ENCODE measurements at regions not wholly inside any gene's neighbourhood (a gene's known extent, or its start where the extent isn't known, plus 50 kb on each side); places are given as distances from the start of the nearest gene placed in this dataset.

DNA sequence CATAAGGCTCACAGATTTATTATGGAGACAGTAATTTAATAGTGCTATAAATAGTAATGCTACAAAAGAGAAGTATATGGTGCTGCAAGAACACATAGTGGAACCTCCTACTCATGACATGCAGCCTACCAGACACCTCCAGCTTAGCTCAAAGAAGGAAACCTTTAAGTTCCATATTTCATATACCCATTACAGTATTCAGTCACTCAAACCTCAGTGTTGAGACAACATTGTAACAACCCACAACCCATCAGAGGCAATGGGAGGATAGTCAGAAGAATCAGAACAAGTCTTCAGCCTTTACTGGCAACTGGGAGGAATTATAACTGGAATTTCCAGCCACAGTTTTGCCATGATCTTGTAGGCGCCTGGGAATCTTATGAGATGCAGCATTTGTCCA, 186.3 kb upstream of the VSTM2A start:
- H3K4me3 ChIP-seq = no peak overlapping the region
- DNase-seq = no peak
- H3K27me3 ChIP-seq (replicated peaks in 1 of 7) = no peaks in the 10 kb centered on the region
- peaks cover 0 to 37% (median 8%) of the 10 kb centered on the region in 8 donors for H3K9me3 ChIP-seq
- TF ChIP-seq POLR2A (IDR thresholded peaks at IDR 0.05) (no peak), POLR2AphosphoS5 (IDR thresholded peaks at IDR 0.05) (no peak)
- TF ChIP-seq, protein P1, sequence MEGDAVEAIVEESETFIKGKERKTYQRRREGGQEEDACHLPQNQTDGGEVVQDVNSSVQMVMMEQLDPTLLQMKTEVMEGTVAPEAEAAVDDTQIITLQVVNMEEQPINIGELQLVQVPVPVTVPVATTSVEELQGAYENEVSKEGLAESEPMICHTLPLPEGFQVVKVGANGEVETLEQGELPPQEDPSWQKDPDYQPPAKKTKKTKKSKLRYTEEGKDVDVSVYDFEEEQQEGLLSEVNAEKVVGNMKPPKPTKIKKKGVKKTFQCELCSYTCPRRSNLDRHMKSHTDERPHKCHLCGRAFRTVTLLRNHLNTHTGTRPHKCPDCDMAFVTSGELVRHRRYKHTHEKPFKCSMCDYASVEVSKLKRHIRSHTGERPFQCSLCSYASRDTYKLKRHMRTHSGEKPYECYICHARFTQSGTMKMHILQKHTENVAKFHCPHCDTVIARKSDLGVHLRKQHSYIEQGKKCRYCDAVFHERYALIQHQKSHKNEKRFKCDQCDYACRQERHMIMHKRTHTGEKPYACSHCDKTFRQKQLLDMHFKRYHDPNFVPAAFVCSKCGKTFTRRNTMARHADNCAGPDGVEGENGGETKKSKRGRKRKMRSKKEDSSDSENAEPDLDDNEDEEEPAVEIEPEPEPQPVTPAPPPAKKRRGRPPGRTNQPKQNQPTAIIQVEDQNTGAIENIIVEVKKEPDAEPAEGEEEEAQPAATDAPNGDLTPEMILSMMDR (IDR thresholded peaks at IDR 0.05 in 8 of 11, conservative IDR thresholded peaks at IDR 0.05 in 3 of 11) = no peak
- no peaks in the 10 kb centered on the region for H3K4me1 ChIP-seq
- 54 to 76% (median 71%) methylated on average over 1 of the region's 1 CpG for WGBS, 5 donors
- no peak overlapping the region for H3K27ac ChIP-seq
- H3K36me3 ChIP-seq = no peaks in the 10 kb centered on the region
- intact Hi-C loops (cut with DNase I; ENCODE audit: low total_unique reads) = no loop called here

DNA sequence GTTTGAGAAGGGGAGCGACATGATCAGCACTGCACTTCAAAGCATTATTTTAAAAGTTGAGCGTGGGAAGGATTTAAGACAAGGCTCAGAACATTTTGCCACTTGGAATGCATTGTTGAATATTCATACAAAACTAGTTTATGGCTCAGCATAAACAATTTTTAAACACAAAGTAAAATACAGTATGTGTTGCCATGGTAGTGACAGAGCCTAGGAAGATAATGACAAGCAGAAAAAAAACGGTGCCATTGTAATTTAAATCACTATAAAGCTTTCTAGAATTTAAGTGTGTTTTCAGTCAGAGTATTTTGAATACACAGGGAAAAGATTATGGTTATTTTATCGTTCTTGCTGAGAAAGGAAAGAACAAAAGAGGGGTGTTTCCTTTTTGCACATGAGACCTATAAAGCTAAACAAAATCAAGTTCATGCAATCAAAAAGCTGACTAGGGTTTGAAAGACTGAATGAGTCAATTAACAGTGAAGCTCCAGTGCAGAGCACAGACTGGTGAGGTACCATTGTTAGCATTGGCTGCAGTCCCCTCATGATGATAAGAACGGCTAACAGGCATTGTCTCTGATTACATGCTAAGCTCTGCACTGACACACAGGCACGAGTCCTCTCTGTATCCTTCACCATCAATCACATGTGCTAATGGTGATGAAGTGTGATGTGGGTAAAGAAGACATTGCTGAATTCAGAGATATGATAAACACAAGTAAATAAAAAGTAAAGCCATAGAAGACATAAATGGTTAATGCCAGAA, 181.9 kb upstream of the VSTM2A start:
- no peaks in the 10 kb centered on the region for H3K4me1 ChIP-seq
- H3K27me3 ChIP-seq (replicated peaks in 1 of 7) = no peaks in the 10 kb centered on the region
- H3K36me3 ChIP-seq = no peaks in the 10 kb centered on the region
- no peak overlapping the region for H3K4me3 ChIP-seq
- TF ChIP-seq POLR2AphosphoS5 (IDR thresholded peaks at IDR 0.05) = no peak
- no peak for TF ChIP-seq POLR2A (IDR thresholded peaks at IDR 0.05)
- TF ChIP-seq, protein P1 (IDR thresholded peaks at IDR 0.05 in 8 of 11, conservative IDR thresholded peaks at IDR 0.05 in 3 of 11) = no peak
- no peak for DNase-seq
- peaks cover 0 to 37% (median 10%) of the 10 kb centered on the region in 8 donors for H3K9me3 ChIP-seq
- no peak overlapping the region for H3K27ac ChIP-seq
- intact Hi-C loops (cut with DNase I; ENCODE audit: low total_unique reads) = no loop called here
- 61 to 75% (median 74%) methylated on average over 6 of the region's 6 CpGs for WGBS, 5 donors

DNA sequence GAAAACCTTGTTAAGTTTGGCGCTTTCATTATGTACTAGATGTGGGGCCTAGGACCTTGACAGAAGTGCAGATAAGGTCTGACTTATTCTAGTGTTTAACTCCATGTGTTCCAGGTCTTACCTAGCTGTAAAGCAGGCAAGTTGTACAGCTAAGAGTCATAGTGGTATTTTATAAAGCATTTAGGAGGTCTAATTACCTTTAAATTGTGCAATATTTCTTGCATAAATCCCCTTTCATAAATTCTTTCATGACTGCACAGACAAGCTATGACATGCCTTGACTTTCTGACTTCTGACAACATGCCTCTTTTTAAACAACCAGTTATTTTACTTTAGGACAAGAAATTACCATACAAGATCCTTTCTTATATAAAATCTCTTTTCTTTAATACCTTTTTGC, 151.6 kb upstream of the VSTM2A start:
- intact Hi-C loops (cut with DNase I; ENCODE audit: low total_unique reads) = no loop called here
- Histone ChIP-seq H3K4me3 (no peak overlapping the region), H3K9me3 (peaks cover 0 to 21% (median 17%) of the 10 kb centered on the region in 8 donors), H3K27me3 (replicated peaks in 1 of 7) (no peaks in the 10 kb centered on the region), H3K4me1 (no peaks in the 10 kb centered on the region), H3K27ac (no peak overlapping the region), H3K36me3 (no peaks in the 10 kb centered on the region)
- 86 to 94% (median 91%) methylated on average over 1 of the region's 1 CpG for WGBS, 5 donors
- DNase-seq = no peak
- TF ChIP-seq POLR2A (IDR thresholded peaks at IDR 0.05) = no peak
- no peak for TF ChIP-seq POLR2AphosphoS5 (IDR thresholded peaks at IDR 0.05)
- TF ChIP-seq, protein P1 (IDR thresholded peaks at IDR 0.05 in 8 of 11, conservative IDR thresholded peaks at IDR 0.05 in 3 of 11) = no peak

DNA sequence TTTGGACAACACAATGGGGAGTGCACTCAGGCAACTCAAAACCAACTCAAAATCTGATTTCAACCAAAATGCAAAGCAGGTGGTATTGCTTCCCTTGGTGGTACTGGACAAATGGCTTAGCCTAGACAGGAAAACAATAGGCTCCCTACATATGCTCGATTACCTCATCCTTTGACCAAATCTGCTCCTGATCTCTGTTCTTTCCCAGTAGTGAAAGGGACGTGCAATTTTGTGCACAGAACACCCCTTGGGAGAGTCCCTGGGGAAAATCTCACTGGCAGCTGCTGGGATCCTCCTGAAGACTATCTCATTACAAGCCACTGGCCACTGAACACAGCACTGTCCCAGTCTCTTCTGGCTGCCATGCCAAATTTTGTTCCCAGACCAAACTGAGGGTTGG, 149.2 kb upstream of the VSTM2A start:
- H3K4me1 ChIP-seq = no peaks in the 10 kb centered on the region

More for the DNA sequence above, 149.2 kb upstream of the VSTM2A start:
- intact Hi-C loops (cut with DNase I; ENCODE audit: low total_unique reads) = no loop called here
- H3K4me3 ChIP-seq = no peak overlapping the region
- 61 to 77% (median 70%) methylated on average over 2 of the region's 2 CpGs for WGBS, 5 donors
- H3K27ac ChIP-seq = no peak overlapping the region
- no peak for TF ChIP-seq POLR2A (IDR thresholded peaks at IDR 0.05)
- TF ChIP-seq POLR2AphosphoS5 (IDR thresholded peaks at IDR 0.05) = no peak
- TF ChIP-seq, protein P1 (IDR thresholded peaks at IDR 0.05 in 8 of 11, conservative IDR thresholded peaks at IDR 0.05 in 3 of 11) = no peak
- peaks cover 0 to 18% (median 12%) of the 10 kb centered on the region in 8 donors for H3K9me3 ChIP-seq
- DNase-seq = no peak
- H3K36me3 ChIP-seq = no peaks in the 10 kb centered on the region
- no peaks in the 10 kb centered on the region for H3K27me3 ChIP-seq (replicated peaks in 1 of 7)

All from spleen (tissue), 11 donors.